ENCODE measurements at regions not wholly inside any gene's neighbourhood (a gene's known extent, or its start where the extent isn't known, plus 50 kb on each side); places are given as distances from the start of the nearest gene placed in this dataset.

DNA sequence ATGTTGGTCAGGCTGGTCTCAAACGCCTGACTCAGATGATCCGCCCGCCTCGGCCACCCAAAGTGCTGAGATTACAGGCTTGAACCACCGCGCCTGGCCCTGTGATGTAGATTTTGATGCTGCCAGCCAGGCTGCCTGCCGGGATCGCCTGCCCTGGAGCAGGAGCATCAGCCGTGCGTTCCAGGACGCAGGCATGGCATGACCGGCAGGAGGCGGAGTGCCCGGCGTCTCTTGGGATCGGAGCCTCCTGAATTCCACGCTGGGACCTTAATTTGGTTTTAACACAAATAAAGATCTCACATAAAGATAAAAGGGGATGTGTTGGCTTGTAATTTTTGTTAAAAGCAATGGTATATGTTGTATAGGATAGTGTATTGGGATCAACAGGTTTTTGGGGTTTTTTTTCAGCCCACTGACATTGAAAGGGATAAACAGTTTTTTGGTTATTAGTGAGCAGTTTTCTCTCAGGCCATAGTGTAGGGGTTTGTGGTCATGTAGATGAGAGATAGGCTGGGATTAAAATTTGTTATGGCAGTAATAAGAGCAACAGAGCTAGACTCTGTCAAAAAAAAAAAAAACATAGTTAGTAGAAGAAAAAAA is 1406.4 kb downstream of the UQCRFS1 start:
- TF ChIP-seq, protein P1, sequence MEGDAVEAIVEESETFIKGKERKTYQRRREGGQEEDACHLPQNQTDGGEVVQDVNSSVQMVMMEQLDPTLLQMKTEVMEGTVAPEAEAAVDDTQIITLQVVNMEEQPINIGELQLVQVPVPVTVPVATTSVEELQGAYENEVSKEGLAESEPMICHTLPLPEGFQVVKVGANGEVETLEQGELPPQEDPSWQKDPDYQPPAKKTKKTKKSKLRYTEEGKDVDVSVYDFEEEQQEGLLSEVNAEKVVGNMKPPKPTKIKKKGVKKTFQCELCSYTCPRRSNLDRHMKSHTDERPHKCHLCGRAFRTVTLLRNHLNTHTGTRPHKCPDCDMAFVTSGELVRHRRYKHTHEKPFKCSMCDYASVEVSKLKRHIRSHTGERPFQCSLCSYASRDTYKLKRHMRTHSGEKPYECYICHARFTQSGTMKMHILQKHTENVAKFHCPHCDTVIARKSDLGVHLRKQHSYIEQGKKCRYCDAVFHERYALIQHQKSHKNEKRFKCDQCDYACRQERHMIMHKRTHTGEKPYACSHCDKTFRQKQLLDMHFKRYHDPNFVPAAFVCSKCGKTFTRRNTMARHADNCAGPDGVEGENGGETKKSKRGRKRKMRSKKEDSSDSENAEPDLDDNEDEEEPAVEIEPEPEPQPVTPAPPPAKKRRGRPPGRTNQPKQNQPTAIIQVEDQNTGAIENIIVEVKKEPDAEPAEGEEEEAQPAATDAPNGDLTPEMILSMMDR (IDR thresholded peaks at IDR 0.05): no peak
- TF ChIP-seq POLR2A (IDR thresholded peaks at IDR 0.05) (no peak), POLR2AphosphoS5 (IDR thresholded peaks at IDR 0.05; ENCODE audit: insufficient read depth in 1 of 2, low read depth in 1 of 2) (no peak)

Measured in vagina (tissue), 2 donors.